H9 (cell line): ENCODE measurements at regions not wholly inside any gene's neighbourhood (a gene's known extent, or its start where the extent isn't known, plus 50 kb on each side); places are given as distances from the start of the nearest gene placed in this dataset.

ENCODE experiments used
- DNase-seq: peaks from one replicate; pipeline ENCODE4 v3.0.0-alpha.2; 2017
- H2AFZ ChIP-seq: one replicate; pipeline ENCODE4 v1.6.1; 2013; ENCODE audit warnings: mild to moderate bottlenecking, low read length, control low read depth, moderate library complexity
- H2AK5ac ChIP-seq: 2 replicates; pipeline ENCODE4 v1.6.1; 2013; ENCODE audit warnings: low read length, control low read depth, mixed read lengths; ENCODE audit not compliant: insufficient read length
- H2BK120ac ChIP-seq: one replicate; pipeline ENCODE4 v1.6.1; 2013; ENCODE audit warnings: low read depth, mild to moderate bottlenecking, low read length, control low read depth, inconsistent platforms; ENCODE audit not compliant: poor library complexity, severe bottlenecking
- H2BK12ac ChIP-seq: 2 replicates; pipeline ENCODE4 v1.6.1; 2013; ENCODE audit warnings: low read length, control low read depth, mixed read lengths, low read depth; ENCODE audit not compliant: insufficient read length
- H2BK15ac ChIP-seq: 2 replicates; pipeline ENCODE4 v1.6.1; 2013; ENCODE audit warnings: low read depth, low read length, control low read depth
- H2BK20ac ChIP-seq: one replicate; pipeline ENCODE4 v1.6.1; 2013; ENCODE audit warnings: low read depth, mild to moderate bottlenecking, low read length, control low read depth, inconsistent platforms; ENCODE audit not compliant: poor library complexity, severe bottlenecking
- H2BK5ac ChIP-seq: 2 replicates; pipeline ENCODE4 v1.6.1; 2013; ENCODE audit warnings: low read length, control low read depth, mixed read lengths; ENCODE audit not compliant: insufficient read length
- H3K14ac ChIP-seq: 2 replicates; pipeline ENCODE4 v1.6.1; 2013; ENCODE audit warnings: low read length, control low read depth; ENCODE audit not compliant: insufficient read depth
- H3K18ac ChIP-seq: 2 replicates; pipeline ENCODE4 v1.6.1; 2013; ENCODE audit warnings: low read depth, mild to moderate bottlenecking, mixed read lengths, low read length, control low read depth; ENCODE audit not compliant: insufficient read length
- H3K23ac ChIP-seq: 2 replicates; pipeline ENCODE4 v1.6.1; 2013; ENCODE audit warnings: low read length, control low read depth, mixed read lengths, low read depth; ENCODE audit not compliant: insufficient read length
- H3K23me2 ChIP-seq: 2 replicates; pipeline ENCODE4 v1.6.1; 2013; ENCODE audit warnings: low read depth, mild to moderate bottlenecking, mixed read lengths, low read length, control low read depth; ENCODE audit not compliant: insufficient read length, poor library complexity, severe bottlenecking
- H3K27ac ChIP-seq: 2 replicates; pipeline ENCODE4 v1.5.1; 2013; ENCODE audit warnings: low read length, control low read depth, mixed read lengths, low read depth; ENCODE audit not compliant: insufficient read length
- H3K27me3 ChIP-seq: 2 replicates; pipeline ENCODE4 v1.6.1; 2013; ENCODE audit warnings: low read length, control low read depth, inconsistent platforms; ENCODE audit not compliant: insufficient read depth
- H3K4ac ChIP-seq: 2 replicates; pipeline ENCODE4 v1.6.1; 2013; ENCODE audit warnings: low read depth, mild to moderate bottlenecking, control low read depth, inconsistent platforms, low read length, moderate library complexity
- H3K4me1 ChIP-seq: 2 replicates; pipeline ENCODE4 v1.6.1; 2013; ENCODE audit warnings: low read length, control low read depth, inconsistent platforms; ENCODE audit not compliant: insufficient read depth
- H3K4me2 ChIP-seq: 2 replicates; pipeline ENCODE4 v1.6.1; 2013; ENCODE audit warnings: low read length, control low read depth, mixed read lengths; ENCODE audit not compliant: insufficient read length, insufficient read depth
- H3K56ac ChIP-seq: 2 replicates; pipeline ENCODE4 v1.6.1; 2013; ENCODE audit warnings: low read depth, mild to moderate bottlenecking, mixed read lengths, low read length, control low read depth; ENCODE audit not compliant: insufficient read length
- H3K79me1 ChIP-seq: 2 replicates; pipeline ENCODE4 v1.6.1; 2013; ENCODE audit warnings: low read depth, mild to moderate bottlenecking, moderate library complexity, low read length, control low read depth, inconsistent platforms; ENCODE audit not compliant: insufficient read depth, poor library complexity, severe bottlenecking
- H3K79me2 ChIP-seq: 2 replicates; pipeline ENCODE4 v1.6.1; 2013; ENCODE audit warnings: low read length, control low read depth, inconsistent platforms; ENCODE audit not compliant: insufficient read depth
- H3K9ac ChIP-seq: 2 replicates; pipeline ENCODE4 v1.6.1; 2013; ENCODE audit warnings: low read length, control low read depth, mixed read lengths; ENCODE audit not compliant: insufficient read length; ENCODE audit errors: extremely low read depth
- H3K9me3 ChIP-seq: one replicate; pipeline ENCODE4 v1.6.1; 2013; ENCODE audit warnings: low read depth, low read length, inconsistent platforms; ENCODE audit not compliant: control insufficient read depth
- H3T11ph ChIP-seq: one replicate; pipeline ENCODE4 v1.6.1; 2013; ENCODE audit warnings: mild to moderate bottlenecking, low read length, control low read depth, inconsistent platforms
- H4K20me1 ChIP-seq: one replicate; pipeline ENCODE4 v1.6.1; 2013; ENCODE audit not compliant: control insufficient read depth, insufficient read length, insufficient read depth
- H4K5ac ChIP-seq: 2 replicates; pipeline ENCODE4 v1.6.1; 2013; ENCODE audit warnings: low read depth, mild to moderate bottlenecking, mixed read lengths, low read length, control low read depth; ENCODE audit not compliant: insufficient read length
- H4K8ac ChIP-seq: replicated peaks from 2 replicates; pipeline ENCODE4 v1.6.1; 2013; ENCODE audit warnings: low read length, control low read depth, mixed read lengths, low read depth; ENCODE audit not compliant: insufficient read length
- H4K91ac ChIP-seq: 2 replicates; pipeline ENCODE4 v1.6.1; 2013; ENCODE audit warnings: low read depth, mild to moderate bottlenecking, moderate library complexity, mixed read lengths, low read length, control low read depth; ENCODE audit not compliant: insufficient read length
- H3K27ac Mint-ChIP-seq, 3 experiments: 2 replicates in 2 of 3; 3 replicates in 1 of 3; pipeline ENCODE4 v1.8.0; 2020 to 2021; ENCODE audit warnings: mixed read lengths in 3 of 3, mild to moderate bottlenecking in 1 of 3, moderate library complexity in 1 of 3
- H3K27me3 Mint-ChIP-seq: 2 replicates; pipeline ENCODE4 v1.8.0; 2021; ENCODE audit warnings: low read depth, mild to moderate bottlenecking, moderate library complexity, mixed read lengths
- H3K36me3 Mint-ChIP-seq, 3 experiments: 2 replicates in 2 of 3; 3 replicates in 1 of 3; pipeline ENCODE4 v1.8.0; 2020 to 2021; ENCODE audit warnings: low read depth in 3 of 3, mixed read lengths in 3 of 3; ENCODE audit not compliant: insufficient read depth in 1 of 3
- H3K4me1 Mint-ChIP-seq, 2 experiments: 2 replicates each; pipeline ENCODE4 v1.8.0; 2020; ENCODE audit warnings: mixed read lengths in 2 of 2
- H3K4me3 Mint-ChIP-seq, 2 experiments: 2 replicates in 1 of 2; 3 replicates in 1 of 2; pipeline ENCODE4 v1.8.0; 2020 to 2021; ENCODE audit warnings: mild to moderate bottlenecking in 2 of 2, mixed read lengths in 2 of 2, moderate library complexity in 1 of 2
- H3K9me3 Mint-ChIP-seq, 2 experiments: 2 replicates in 1 of 2; 3 replicates in 1 of 2; pipeline ENCODE4 v1.8.0; 2020; ENCODE audit warnings: mild to moderate bottlenecking in 2 of 2, mixed read lengths in 2 of 2, moderate library complexity in 1 of 2
- WGBS: extraction: QIAGEN DNeasy Blood & Tissue Kit; methylation state at CpG from one replicate; pipeline ENCODE4 v1.1.7; 2013; ENCODE audit warnings: missing lambda C conversion rate, low lambda C conversion rate, mixed read lengths; ENCODE audit not compliant: insufficient read length; ENCODE audit errors: extremely low coverage; 5-methylcytosine and 5-hydroxymethylcytosine counted together
- TF ChIP-seq, protein P1 (sequence below): fragments of 200-600 bp; sonication (generic); conservative IDR thresholded peaks from 3 replicates; pipeline ENCODE4 v1.8.0; 2021; ENCODE audit warnings: antibody characterized with exemption, mild to moderate bottlenecking

DNA sequence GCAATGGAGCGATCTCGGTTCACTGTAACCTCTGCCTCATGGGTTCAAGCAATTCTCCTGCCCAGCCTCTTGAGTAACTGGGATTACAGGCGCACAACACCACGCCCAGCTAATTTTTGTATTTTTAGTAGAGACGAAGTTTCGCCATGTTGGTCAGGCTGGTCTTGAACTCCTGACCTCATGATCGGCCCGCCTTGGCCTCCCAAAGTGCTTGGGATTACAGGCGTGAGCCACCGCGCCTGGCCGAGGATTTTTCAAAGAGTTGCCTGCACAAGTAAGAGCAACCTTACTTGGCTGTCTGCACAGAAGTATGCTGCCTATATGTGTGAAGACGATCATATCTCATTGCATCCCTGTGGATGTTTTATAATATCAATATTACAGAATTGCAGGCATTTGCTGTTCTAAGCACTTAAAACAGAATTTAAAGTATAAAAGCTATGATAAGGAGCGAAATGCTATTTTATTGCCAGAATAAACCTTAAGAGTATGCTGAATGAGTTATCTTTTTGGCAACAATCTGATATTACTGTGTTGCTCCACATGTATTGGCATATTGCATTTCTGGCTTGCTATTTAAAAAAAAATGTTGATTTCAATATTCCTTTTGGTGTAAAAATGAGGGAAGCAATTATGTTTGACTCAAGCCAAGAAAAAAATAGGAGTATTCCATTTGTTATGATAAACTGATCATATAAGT, 379.4 kb upstream of the SEMA3D start:
- H3K4me1 Mint-ChIP-seq: no peaks in the 10 kb centered on the region
- DNase-seq: no peak
- Histone ChIP-seq H2AK5ac (no peak overlapping the region), H3K9me3 (no peaks in the 10 kb centered on the region), H2BK20ac (no peak overlapping the region), H3K79me1 (no peaks in the 10 kb centered on the region), H4K8ac (no peak overlapping the region), H3K23me2 (no peaks in the 10 kb centered on the region), H3K27me3 (no peaks in the 10 kb centered on the region), H4K20me1 (no peaks in the 10 kb centered on the region), H3K4ac (no peak overlapping the region), H3K9ac (no peak overlapping the region), H4K91ac (no peak overlapping the region), H3K27ac (no peak overlapping the region), H2BK5ac (no peak overlapping the region), H2AFZ (no peak overlapping the region), H4K5ac (no peak overlapping the region), H3K14ac (no peak overlapping the region), H3K4me2 (no peak overlapping the region), H2BK12ac (no peak overlapping the region), H3K56ac (no peak overlapping the region), H3K18ac (no peak overlapping the region), H3K4me1 (no peaks in the 10 kb centered on the region), H2BK15ac (no peak overlapping the region), H3T11ph (no peak overlapping the region), H3K79me2 (no peaks in the 10 kb centered on the region), H3K23ac (no peak overlapping the region), H2BK120ac (no peak overlapping the region)
- no CpG with 5 or more reads among the region's 14 CpGs for WGBS
- no peak overlapping the region for H3K4me3 Mint-ChIP-seq
- H3K36me3 Mint-ChIP-seq: no peaks in the 10 kb centered on the region
- H3K27ac Mint-ChIP-seq: no peak overlapping the region
- no peaks in the 10 kb centered on the region for H3K27me3 Mint-ChIP-seq
- H3K9me3 Mint-ChIP-seq: no peaks in the 10 kb centered on the region; a peak in 1 of 5 replicates
- TF ChIP-seq, protein P1, sequence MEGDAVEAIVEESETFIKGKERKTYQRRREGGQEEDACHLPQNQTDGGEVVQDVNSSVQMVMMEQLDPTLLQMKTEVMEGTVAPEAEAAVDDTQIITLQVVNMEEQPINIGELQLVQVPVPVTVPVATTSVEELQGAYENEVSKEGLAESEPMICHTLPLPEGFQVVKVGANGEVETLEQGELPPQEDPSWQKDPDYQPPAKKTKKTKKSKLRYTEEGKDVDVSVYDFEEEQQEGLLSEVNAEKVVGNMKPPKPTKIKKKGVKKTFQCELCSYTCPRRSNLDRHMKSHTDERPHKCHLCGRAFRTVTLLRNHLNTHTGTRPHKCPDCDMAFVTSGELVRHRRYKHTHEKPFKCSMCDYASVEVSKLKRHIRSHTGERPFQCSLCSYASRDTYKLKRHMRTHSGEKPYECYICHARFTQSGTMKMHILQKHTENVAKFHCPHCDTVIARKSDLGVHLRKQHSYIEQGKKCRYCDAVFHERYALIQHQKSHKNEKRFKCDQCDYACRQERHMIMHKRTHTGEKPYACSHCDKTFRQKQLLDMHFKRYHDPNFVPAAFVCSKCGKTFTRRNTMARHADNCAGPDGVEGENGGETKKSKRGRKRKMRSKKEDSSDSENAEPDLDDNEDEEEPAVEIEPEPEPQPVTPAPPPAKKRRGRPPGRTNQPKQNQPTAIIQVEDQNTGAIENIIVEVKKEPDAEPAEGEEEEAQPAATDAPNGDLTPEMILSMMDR: no peak
